ENCODE measurements at regions not wholly inside any gene's neighbourhood (a gene's known extent, or its start where the extent isn't known, plus 50 kb on each side); places are given as distances from the start of the nearest gene placed in this dataset.

DNA sequence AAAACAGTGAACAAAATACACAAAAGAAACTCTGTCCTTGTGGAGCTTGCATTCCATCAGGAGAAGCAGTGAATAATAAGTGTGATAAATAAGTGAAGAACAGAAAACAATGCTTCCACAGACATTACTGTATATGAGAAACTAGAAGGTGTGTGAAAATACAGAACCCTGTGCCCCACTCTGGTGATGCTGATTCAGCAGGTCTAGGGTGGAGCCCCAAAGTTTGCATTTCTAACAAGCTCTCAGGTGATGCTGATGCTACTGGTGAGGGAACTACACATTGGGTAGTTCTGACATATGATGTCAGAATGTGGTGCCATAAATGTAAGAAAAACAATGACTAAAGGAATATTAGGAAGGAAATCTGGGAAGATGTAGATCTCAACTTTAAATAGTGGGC is 601.4 kb upstream of the BTBD3 start:
- no peak for TF ChIP-seq POLR2A (IDR thresholded peaks at IDR 0.05)
- TF ChIP-seq, protein P1, sequence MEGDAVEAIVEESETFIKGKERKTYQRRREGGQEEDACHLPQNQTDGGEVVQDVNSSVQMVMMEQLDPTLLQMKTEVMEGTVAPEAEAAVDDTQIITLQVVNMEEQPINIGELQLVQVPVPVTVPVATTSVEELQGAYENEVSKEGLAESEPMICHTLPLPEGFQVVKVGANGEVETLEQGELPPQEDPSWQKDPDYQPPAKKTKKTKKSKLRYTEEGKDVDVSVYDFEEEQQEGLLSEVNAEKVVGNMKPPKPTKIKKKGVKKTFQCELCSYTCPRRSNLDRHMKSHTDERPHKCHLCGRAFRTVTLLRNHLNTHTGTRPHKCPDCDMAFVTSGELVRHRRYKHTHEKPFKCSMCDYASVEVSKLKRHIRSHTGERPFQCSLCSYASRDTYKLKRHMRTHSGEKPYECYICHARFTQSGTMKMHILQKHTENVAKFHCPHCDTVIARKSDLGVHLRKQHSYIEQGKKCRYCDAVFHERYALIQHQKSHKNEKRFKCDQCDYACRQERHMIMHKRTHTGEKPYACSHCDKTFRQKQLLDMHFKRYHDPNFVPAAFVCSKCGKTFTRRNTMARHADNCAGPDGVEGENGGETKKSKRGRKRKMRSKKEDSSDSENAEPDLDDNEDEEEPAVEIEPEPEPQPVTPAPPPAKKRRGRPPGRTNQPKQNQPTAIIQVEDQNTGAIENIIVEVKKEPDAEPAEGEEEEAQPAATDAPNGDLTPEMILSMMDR (IDR thresholded peaks at IDR 0.05) = no peak
- TF ChIP-seq POLR2AphosphoS5 (IDR thresholded peaks at IDR 0.05) = no peak
- no peak for TF ChIP-seq EP300 (IDR thresholded peaks at IDR 0.05)

Data from sigmoid colon (tissue), 4 donors.